T-cell (primary cell): ENCODE measurements at regions not wholly inside any gene's neighbourhood (a gene's known extent, or its start where the extent isn't known, plus 50 kb on each side); places are given as distances from the start of the nearest gene placed in this dataset.

Experiments
- ATAC-seq, 4 experiments: fragments of 200-7000 bp in 3 of 4; fragments of 150-1000 bp in 1 of 4; cut with Tn5 transposase; replicated peaks in 1 of 4; 1 replicate in 3 of 4; 2 replicates in 1 of 4; pipeline ENCODE4 v1.10.0; 2021; ENCODE audit warnings: moderate library complexity in 3 of 4, mild to moderate bottlenecking in 2 of 4, moderate number of reproducible peaks in 1 of 4
- CTCF ChIA-PET, 2 donors: fragments of 300-600 bp; sonication (Branson Sonifier 250); formaldehyde crosslinking; loops; one replicate each; lab custom pipeline; 2022; ENCODE audit warnings: antibody characterized with exemption in 2 of 2; lab: Charles Lee
- POLR2A ChIA-PET, 2 donors: fragments of 300-600 bp; sonication (Branson Sonifier 250); formaldehyde crosslinking; loops; one replicate each; lab custom pipeline; 2022; ENCODE audit warnings: antibody characterized with exemption in 2 of 2; lab: Charles Lee
- DNase-seq, 35 experiments: peaks; one replicate each; pipeline versions ENCODE4 v3.0.0 to v3.0.0-alpha.2; 2013 to 2023
- H3K27ac ChIP-seq: one replicate; pipeline ENCODE4 v1.5.1; 2013; ENCODE audit warnings: low read length
- H3K27me3 ChIP-seq, 2 experiments: replicated peaks in 1 of 2; 1 replicate in 1 of 2; 2 replicates in 1 of 2; pipeline versions ENCODE4 v1.6.1 to v1.7.0; 2013; ENCODE audit warnings: low read length in 1 of 2, mixed read lengths in 1 of 2; ENCODE audit not compliant: control insufficient read depth in 2 of 2, insufficient read depth in 2 of 2; ENCODE audit errors: extremely low read depth in 1 of 2
- H3K36me3 ChIP-seq, 2 donors: 1 replicate in 1 of 2; 2 replicates in 1 of 2; pipeline versions ENCODE4 v1.6.1 to v1.7.0; 2013; ENCODE audit warnings: low read length in 1 of 2; ENCODE audit not compliant: control insufficient read depth in 2 of 2, insufficient read depth in 1 of 2; ENCODE audit errors: extremely low read depth in 1 of 2
- H3K4me1 ChIP-seq, 2 experiments: 1 replicate in 1 of 2; 2 replicates in 1 of 2; pipeline versions ENCODE4 v1.6.1 to v1.7.0; 2013; ENCODE audit warnings: low read length in 2 of 2, mixed read lengths in 1 of 2; ENCODE audit not compliant: insufficient read depth in 2 of 2, control insufficient read depth in 1 of 2; ENCODE audit errors: extremely low read depth in 1 of 2
- H3K4me3 ChIP-seq, 2 donors: 1 replicate in 1 of 2; 2 replicates in 1 of 2; pipeline versions ENCODE4 v1.5.1 to v1.7.0; 2013; ENCODE audit warnings: mild to moderate bottlenecking in 2 of 2, low read length in 1 of 2, moderate library complexity in 1 of 2; ENCODE audit not compliant: control insufficient read depth in 1 of 2; ENCODE audit errors: extremely low read depth in 1 of 2
- H3K9me3 ChIP-seq: 2 replicates; pipeline ENCODE4 v1.7.0; 2013
- H3K27ac Mint-ChIP-seq, 2 donors: one replicate each; pipeline ENCODE4 v1.8.0; 2020 to 2021; ENCODE audit warnings: mild to moderate bottlenecking in 2 of 2, mixed read lengths in 2 of 2
- H3K27me3 Mint-ChIP-seq, 2 donors: one replicate each; pipeline ENCODE4 v1.8.0; 2021 to 2022; ENCODE audit warnings: mixed read lengths in 2 of 2
- H3K36me3 Mint-ChIP-seq: one replicate; pipeline ENCODE4 v1.8.0; 2021; ENCODE audit warnings: mixed read lengths
- H3K4me1 Mint-ChIP-seq, 3 donors: one replicate each; pipeline ENCODE4 v1.8.0; 2020 to 2022; ENCODE audit warnings: mixed read lengths in 3 of 3, mild to moderate bottlenecking in 1 of 3
- H3K4me3 Mint-ChIP-seq, 3 donors: one replicate each; pipeline ENCODE4 v1.8.0; 2020 to 2022; ENCODE audit warnings: mild to moderate bottlenecking in 3 of 3, mixed read lengths in 3 of 3, moderate library complexity in 3 of 3
- H3K9me3 Mint-ChIP-seq, 3 donors: one replicate each; pipeline ENCODE4 v1.8.0; 2020 to 2022; ENCODE audit warnings: mixed read lengths in 3 of 3
- WGBS: methylation state at CpG from one replicate; pipeline ENCODE4 v1.1.5; 2013; ENCODE audit warnings: missing lambda C conversion rate; ENCODE audit not compliant: insufficient coverage; 5-methylcytosine and 5-hydroxymethylcytosine counted together

DNA sequence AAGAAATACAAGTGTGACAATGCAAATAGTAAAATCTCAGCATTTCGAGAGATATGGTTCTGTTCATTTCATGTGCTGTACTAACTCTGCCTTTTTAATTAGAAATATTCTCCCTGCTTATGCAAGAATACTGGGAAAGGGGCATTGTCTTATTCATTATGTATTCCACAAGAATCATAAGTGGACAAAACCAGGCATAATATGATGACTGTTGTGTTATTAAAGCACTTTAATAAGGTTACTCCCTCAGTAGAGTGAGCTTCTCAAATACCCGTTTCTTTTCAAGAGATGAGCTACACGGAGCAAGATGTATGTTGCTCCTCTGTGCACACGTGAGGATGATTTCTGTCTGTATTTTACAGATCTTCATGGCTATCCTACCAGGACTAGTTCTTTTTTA lies 638.7 kb upstream of the FANCL start:
- POLR2A ChIA-PET, result no interaction called here
- no peak for DNase-seq
- Histone ChIP-seq H3K27ac (no peak overlapping the region), H3K27me3 (no peaks in the 10 kb centered on the region), H3K36me3 (no peaks in the 10 kb centered on the region), H3K4me1 (no peaks in the 10 kb centered on the region), H3K4me3 (no peak overlapping the region), H3K9me3 (no peaks in the 10 kb centered on the region)
- Mint-ChIP-seq H3K9me3 (no peaks in the 10 kb centered on the region), H3K4me3 (no peak overlapping the region), H3K36me3 (no peaks in the 10 kb centered on the region), H3K27me3 (peaks cover 0 to 3% of the 10 kb centered on the region in 2 donors), H3K27ac (no peak overlapping the region), H3K4me1 (no peaks in the 10 kb centered on the region)
- ATAC-seq, result no peak
- WGBS, result 92% methylated on average over 2 of the region's 4 CpGs
- CTCF ChIA-PET, result no interaction called here

DNA sequence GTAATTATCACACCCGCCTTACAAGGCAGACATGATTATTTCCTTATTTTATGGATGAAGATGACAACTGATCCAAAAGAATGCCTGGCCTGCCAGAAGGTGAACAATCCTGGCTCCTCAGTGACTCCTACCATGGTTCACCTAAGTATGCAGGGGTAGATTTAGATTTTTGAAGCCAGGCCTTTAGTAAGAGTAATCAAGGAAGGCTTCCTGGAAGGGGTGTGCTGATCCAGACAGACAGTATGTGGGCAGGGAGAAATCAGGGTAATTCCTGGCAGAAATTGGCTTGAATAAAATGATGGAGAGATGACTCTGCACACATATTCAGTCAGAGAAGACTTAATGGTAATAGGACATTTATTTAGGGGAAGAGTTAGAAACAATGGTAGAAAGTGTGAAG lies 637.7 kb upstream of the FANCL start:
- no CpG with 5 or more reads among the region's 1 CpG for WGBS
- H3K9me3 ChIP-seq, result no peaks in the 10 kb centered on the region
- Mint-ChIP-seq H3K4me1 (no peaks in the 10 kb centered on the region), H3K27ac (no peak overlapping the region), H3K36me3 (no peaks in the 10 kb centered on the region), H3K4me3 (no peak overlapping the region), H3K27me3 (peaks cover 0 to 3% of the 10 kb centered on the region in 2 donors), H3K9me3 (no peaks in the 10 kb centered on the region)
- POLR2A ChIA-PET, result no interaction called here
- H3K4me1 ChIP-seq, result no peaks in the 10 kb centered on the region
- H3K27me3 ChIP-seq, result no peaks in the 10 kb centered on the region
- DNase-seq, result no peak
- no peaks in the 10 kb centered on the region for H3K36me3 ChIP-seq
- no peak overlapping the region for H3K4me3 ChIP-seq
- no peak for ATAC-seq
- H3K27ac ChIP-seq, result no peak overlapping the region
- CTCF ChIA-PET, result no interaction called here

DNA sequence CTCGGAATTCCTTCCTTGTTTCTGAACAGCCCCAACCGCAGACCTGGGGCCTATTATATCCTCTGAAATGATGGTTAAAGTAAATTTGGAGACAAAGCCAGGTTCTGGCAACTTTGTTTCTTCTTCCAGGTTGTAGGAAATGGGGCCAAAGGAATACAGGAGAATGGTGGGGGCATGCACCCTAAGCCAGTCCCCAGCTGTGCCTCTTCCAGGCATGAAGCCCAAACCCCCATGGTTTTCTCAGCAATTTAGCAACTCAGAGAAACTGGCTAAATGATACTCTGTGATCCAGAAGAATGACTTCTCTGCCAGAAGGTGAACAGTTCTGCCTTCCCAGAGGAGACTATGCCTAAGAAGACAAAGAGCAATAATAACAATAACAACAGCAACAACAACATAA lies 635.0 kb upstream of the FANCL start:
- DNase-seq (no peak), ATAC-seq (no peak)
- H3K4me3 ChIP-seq, result no peak overlapping the region
- H3K27me3 ChIP-seq, result no peaks in the 10 kb centered on the region
- ChIA-PET POLR2A (no interaction called here), CTCF (no interaction called here)
- H3K9me3 Mint-ChIP-seq, result no peaks in the 10 kb centered on the region
- no peaks in the 10 kb centered on the region for H3K9me3 ChIP-seq
- no peaks in the 10 kb centered on the region for H3K36me3 Mint-ChIP-seq
- H3K36me3 ChIP-seq, result no peaks in the 10 kb centered on the region
- peaks cover 0 to 3% of the 10 kb centered on the region in 2 donors for H3K27me3 Mint-ChIP-seq
- no peak overlapping the region for H3K27ac ChIP-seq
- no peak overlapping the region for H3K4me3 Mint-ChIP-seq
- no peaks in the 10 kb centered on the region for H3K4me1 Mint-ChIP-seq
- WGBS, result 67% methylated on average over 1 of the region's 2 CpGs
- H3K4me1 ChIP-seq, result no peaks in the 10 kb centered on the region
- no peak overlapping the region for H3K27ac Mint-ChIP-seq

DNA sequence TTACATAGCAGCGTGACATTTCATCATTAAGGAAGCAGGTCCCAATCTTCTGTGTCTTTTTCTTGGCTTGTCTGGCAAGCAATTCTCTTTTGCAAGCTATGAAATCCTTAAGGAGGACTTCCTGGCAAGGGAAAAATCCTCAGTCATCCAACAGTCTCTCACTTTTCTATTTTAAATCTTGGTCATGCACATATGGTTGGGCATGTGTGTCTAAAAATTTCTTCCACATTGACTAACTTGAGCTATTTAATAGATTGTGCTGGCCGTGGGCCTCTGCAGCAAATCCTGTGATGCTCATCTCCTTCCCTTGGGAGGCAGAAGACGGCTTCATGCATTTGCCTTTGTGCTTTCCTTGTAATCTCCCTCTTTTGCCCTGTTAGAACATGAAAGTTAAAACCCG lies 634.3 kb upstream of the FANCL start:
- no peak overlapping the region for H3K27ac Mint-ChIP-seq

DNA sequence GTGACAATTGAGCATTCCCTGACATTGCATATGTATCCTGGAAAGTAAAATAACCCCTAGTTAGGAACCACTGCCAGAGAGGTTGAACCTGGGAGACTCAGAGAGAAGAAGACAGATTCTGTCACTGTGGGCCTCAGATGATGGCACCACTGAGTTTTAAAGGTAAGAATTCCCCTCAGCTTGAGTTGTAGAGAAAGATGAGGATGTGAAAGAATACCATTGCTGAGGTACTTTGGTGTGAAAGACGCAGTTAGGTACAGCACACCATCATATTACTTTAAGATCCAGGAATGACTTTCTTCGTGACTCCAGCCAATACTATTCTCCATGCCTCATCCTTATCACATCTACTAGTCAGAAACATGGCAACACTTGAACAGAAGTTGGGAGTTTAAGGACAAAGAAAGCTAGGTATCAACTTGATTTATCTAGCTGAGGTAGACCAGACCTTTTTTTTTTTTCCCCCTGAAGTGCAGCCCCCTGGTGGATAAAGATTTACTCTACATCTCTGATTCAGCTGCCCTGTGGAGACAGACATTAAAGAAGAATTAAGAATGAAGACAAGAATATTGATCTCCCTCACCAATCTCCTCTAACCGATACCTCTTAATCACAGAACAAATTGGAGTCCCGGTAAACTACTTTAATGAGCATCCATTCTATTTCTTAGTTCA lies 630.5 kb upstream of the FANCL start:
- H3K27ac Mint-ChIP-seq, result no peak overlapping the region
- no peaks in the 10 kb centered on the region for H3K4me1 ChIP-seq
- H3K9me3 ChIP-seq, result no peaks in the 10 kb centered on the region
- ChIA-PET POLR2A (no interaction called here), CTCF (interaction anchor here in 1 of 2 donors (0.7 kb wide), 1 partner anchor 39 kb away, joined by 3 read pairs; no protein-coding TSS in a partner anchor)
- no peak overlapping the region for H3K4me3 ChIP-seq
- no peaks in the 10 kb centered on the region for H3K36me3 Mint-ChIP-seq
- peaks cover 0 to 6% (median 0%) of the 10 kb centered on the region in 3 donors for H3K4me1 Mint-ChIP-seq
- H3K4me3 Mint-ChIP-seq, result no peak overlapping the region
- no peaks in the 10 kb centered on the region for H3K36me3 ChIP-seq
- no peak for ATAC-seq
- H3K27me3 ChIP-seq, result no peaks in the 10 kb centered on the region
- WGBS, result no CpG with 5 or more reads among the region's 4 CpGs
- H3K27me3 Mint-ChIP-seq, result peaks cover 0 to 3% of the 10 kb centered on the region in 2 donors
- DNase-seq, result no peak
- H3K27ac ChIP-seq, result no peak overlapping the region
- no peaks in the 10 kb centered on the region for H3K9me3 Mint-ChIP-seq

More for the DNA sequence above, 634.3 kb upstream of the FANCL start:
- Mint-ChIP-seq H3K36me3 (no peaks in the 10 kb centered on the region), H3K27me3 (peaks cover 0 to 3% of the 10 kb centered on the region in 2 donors), H3K9me3 (no peaks in the 10 kb centered on the region), H3K4me3 (no peak overlapping the region), H3K4me1 (no peaks in the 10 kb centered on the region)
- Histone ChIP-seq H3K27ac (no peak overlapping the region), H3K36me3 (no peaks in the 10 kb centered on the region), H3K4me3 (no peak overlapping the region), H3K4me1 (no peaks in the 10 kb centered on the region), H3K9me3 (no peaks in the 10 kb centered on the region), H3K27me3 (no peaks in the 10 kb centered on the region)
- ATAC-seq (no peak), DNase-seq (no peak)
- 80% methylated on average over 3 of the region's 4 CpGs for WGBS
- ChIA-PET CTCF (no interaction called here), POLR2A (no interaction called here)

DNA sequence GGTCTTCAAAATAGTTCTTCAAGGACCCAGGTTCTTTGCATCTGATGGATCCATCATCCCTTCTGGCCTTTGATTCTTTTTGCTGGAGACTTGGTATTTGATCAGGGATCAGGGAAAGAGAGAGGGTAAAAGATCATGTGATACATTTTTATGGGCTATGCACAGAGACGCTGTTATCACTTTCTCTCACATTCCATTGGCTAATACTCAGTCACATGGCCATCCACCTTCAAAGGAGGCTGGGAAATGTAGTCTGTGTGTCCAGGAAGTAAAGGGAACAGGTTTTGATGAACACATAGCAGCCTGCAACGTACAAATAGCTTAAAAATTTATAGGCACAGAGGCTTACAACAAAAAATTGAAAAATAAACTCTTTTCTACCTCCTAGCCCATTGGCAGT lies 629.6 kb upstream of the FANCL start:
- POLR2A ChIA-PET, result no interaction called here

More for the DNA sequence above, 629.6 kb upstream of the FANCL start:
- CTCF ChIA-PET, result no interaction called here
- H3K4me1 Mint-ChIP-seq, result peaks cover 0 to 13% (median 5%) of the 10 kb centered on the region in 3 donors
- H3K27me3 Mint-ChIP-seq, result peaks cover 0 to 3% of the 10 kb centered on the region in 2 donors
- no peak overlapping the region for H3K27ac Mint-ChIP-seq
- H3K9me3 Mint-ChIP-seq, result no peaks in the 10 kb centered on the region
- DNase-seq (no peak), ATAC-seq (no peak)
- Histone ChIP-seq H3K36me3 (no peaks in the 10 kb centered on the region), H3K4me1 (no peaks in the 10 kb centered on the region), H3K27me3 (no peaks in the 10 kb centered on the region), H3K27ac (no peak overlapping the region), H3K9me3 (no peaks in the 10 kb centered on the region), H3K4me3 (no peak overlapping the region)
- H3K36me3 Mint-ChIP-seq, result no peaks in the 10 kb centered on the region
- WGBS, result no CpG with 5 or more reads among the region's 2 CpGs
- H3K4me3 Mint-ChIP-seq, result no peak overlapping the region
